GM21390 (cell line): ENCODE measurements at regions not wholly inside any gene's neighbourhood (a gene's known extent, or its start where the extent isn't known, plus 50 kb on each side); places are given as distances from the start of the nearest gene placed in this dataset.
"Not testable (repeated sequence)": the region's sequence is repeated elsewhere in the genome, so short reads cannot be mapped to it uniquely, and the experiment has no call there.

Source experiments
- ATAC-seq: cut with Tn5 transposase; IDR thresholded peaks from one replicate; pipeline ENCODE4 v1.9.1; 2021; ENCODE audit not compliant: unreplicated experiment

DNA sequence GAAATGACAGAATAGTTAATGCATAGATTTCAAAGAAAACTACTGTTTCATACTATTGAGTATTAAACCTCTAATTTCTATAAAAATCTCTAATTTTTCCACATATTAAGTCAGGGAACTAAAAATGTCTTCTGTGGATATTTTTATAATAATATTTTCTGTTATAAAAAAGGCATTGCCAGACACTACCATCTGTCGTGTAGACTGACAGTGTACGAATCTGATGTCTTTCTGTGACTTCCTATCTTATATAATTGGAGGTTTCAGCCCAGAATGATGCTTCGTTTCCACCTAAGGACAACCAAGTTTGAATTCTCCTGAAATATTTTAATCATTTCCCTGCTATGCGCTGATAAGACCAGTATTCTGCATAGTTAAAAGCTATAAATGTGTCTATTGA is 456.6 kb upstream of the ARRDC3 start:
- ATAC-seq, result no peak

DNA sequence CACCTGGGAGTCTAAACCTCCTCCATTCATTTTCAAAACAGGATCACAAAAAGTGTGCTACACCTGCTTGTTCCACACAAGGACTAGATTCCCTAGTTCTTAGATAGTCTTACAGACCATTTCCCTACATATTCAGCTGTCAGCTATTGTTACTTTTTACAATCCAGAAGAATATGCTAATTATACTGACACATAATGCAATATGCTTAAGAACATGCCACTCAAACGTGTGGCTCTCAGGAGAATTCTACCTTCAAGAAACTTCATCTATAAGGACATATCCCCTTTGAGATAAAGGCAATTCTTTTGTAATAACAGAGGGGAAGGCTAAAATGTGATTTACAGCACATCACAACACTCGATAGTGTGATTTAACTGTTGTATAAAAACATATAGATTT is 456.1 kb upstream of the ARRDC3 start:
- no peak for ATAC-seq

DNA sequence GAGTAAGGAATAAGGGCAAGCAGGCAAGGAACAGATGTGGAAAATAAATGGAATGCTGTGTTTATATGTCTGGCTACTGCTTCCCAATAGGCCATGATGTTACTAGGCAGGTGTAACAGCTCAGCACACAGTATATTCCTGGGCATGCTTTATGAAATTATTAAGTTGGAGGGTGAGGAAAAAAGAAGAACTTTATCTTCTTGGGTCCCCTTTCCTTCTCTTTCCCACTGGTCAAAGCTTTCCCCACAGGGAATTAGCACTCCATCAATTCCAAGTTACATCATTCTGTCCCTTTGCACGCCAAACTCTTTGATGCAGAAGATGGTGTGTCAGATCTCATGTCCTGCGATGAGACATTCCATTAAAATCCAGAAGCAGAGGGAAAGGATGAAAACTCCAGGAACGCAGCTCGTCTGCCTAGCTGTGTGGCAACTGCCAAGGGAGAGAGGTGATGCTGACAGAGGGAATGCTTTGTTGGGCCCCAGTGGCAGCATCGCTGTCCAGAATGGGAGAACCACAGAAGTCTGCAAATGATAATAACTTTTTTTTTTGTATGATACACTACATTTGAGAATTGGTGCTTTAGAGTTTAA is 447.3 kb upstream of the ARRDC3 start:
- no peak for ATAC-seq

DNA sequence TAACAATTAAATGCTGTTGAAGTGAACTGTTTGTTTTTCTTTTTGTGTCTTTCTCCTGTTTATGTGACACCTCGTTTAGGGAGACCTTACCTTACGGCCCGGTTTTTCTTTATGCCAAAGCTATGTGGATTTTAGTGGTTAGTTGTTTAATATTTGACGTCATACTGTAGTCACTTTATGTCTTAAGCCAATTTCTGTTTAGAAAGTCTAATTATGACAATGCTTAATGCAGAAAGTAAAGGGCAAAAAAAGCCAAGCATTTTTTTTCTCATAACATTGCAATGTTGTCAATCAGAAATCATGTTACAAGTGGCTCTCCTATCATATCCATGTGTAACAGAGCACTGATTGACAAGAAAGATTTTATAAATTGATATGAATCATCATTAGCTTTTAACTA is 442.5 kb upstream of the ARRDC3 start:
- ATAC-seq, result no peak

DNA sequence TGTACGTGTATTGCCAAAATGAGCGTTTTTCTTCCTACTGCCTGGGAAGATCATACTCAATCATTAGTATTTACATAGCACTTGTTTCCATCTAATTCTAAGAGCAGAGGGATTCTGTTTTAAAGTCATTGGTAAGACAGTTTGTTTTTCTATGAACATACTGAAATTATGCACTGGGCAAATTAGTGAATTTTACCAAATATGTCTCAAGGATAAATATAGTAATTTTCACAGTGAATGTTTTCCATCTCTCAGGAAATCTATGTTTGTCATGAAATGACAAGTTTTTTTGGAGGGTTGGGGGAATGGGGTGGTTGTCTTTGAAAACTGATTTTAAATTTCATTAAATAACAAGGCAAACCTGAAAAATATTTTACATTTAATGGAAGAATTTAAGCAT is 441.3 kb upstream of the ARRDC3 start:
- no peak for ATAC-seq

DNA sequence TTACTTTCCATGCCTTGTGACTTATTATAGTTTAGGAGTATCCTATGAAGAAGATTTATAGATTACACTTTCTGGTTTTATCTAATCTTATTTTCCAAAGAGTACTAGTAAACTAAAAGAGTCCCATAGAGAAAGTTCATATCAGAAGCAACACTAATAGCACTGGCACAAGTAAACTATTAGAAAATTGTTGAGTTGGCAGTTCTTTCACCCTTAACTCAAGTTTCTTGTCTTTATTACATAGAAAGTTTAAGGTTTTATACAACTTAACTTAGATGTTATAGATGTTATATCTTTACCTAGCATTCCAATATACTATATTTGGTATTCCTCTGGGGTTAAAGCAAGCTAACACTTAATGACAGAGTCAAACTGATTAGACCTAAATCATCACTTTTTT is 437.8 kb upstream of the ARRDC3 start:
- no peak for ATAC-seq

DNA sequence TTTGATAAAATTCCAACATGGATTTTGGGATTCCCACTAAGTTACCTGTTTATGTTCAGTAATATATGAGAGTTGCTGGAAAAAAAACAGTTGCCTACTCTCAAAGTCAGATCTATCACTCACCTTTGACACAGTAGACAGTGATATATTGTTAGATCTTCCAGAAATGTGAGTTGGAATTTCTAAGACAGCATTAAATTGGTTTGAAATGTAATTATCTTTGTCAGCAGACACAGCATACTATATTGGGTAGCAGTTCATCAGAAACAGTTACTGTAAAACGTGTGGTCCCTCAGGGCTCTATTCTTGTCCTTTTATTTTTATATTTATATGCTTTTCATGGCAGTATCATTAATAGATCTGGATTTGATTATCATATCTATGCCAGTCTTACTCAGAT is 433.6 kb upstream of the ARRDC3 start:
- no peak for ATAC-seq

DNA sequence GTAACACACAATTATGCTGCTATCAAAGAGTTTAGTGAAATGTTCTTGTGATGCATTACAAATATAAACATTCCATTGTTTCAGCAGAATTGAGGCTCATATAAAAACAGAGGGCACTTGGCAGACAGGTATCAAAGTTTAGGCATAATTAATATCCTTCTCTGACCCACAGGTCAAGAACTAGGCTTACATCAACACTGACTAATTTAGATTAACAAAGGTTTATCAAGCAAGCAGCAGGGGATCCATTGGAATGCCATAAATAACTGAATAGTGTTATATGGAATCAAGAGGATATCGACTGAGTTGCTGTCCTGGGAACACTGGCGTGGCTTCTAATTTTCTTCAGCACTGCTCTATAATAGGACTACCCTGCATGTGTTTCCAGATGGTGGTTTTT is 414.5 kb upstream of the ARRDC3 start:
- ATAC-seq, result no peak

DNA sequence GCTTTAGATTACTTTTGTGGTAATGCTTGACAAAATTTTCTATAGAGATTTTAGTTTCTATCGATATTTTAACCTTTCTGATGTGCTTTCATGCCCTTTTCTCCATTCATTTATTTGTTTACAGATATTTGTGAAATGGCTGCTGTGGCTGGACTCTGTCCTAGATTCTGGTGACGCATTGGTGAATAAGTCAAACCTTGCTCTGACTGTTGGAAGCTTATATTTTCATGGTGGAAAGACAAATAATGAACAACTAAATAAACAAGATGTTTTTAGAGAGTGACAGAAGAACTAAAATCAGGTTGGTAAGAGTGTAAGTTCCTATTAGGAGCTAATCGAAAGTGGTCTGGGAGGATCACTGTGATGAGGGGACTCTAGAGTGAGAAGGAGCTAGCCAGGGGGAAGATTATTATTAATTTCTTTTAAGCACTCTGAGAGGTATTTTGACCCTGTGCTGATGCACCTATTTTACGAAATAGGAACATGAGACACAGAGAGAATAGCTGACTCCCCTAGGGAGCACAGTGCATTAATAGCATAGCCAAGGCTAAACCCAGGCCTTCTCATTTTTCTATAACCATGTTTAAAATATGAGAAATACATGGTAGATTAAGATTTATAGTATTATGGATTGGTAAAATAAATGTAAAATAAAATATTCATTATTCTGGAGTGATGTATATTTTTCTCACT is 411.9 kb upstream of the ARRDC3 start:
- no peak for ATAC-seq

DNA sequence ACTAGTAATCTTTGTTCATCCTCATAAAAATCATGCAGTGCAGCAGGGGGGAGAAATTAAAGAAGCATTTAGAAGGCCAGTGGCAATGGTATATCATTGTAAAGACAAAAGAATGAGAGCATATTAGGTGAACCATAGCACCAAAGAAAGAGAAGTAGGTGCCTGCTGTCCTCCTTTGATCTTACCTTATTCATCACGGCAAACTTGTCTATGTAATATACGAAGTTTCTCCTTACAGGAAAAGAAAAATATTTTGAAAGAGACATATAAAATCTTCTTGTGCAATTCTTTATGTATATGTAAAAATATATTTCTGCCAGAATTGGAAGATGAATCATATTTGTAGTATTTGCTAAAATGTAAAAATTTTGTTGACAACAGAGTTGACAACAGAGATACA is 411.3 kb upstream of the ARRDC3 start:
- ATAC-seq, result no peak

DNA sequence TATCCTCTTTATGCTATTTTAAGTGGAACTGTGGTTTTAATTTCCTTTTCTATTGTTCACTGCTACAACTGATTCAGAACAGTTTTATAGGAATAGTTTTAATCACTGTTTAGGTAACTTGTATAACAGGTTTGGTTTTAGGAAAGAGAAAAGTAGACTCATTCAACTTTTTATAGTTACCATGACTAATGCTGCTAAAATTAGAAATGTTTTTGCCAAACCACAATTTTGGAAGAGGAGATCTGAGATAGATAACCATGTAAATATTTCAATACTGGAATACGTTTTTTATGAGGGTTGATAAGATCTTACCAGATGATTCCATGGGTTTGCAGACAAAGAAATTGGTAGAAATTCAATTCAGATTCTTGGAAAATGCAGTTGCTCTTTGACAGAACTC is 404.6 kb upstream of the ARRDC3 start:
- ATAC-seq, result no peak

DNA sequence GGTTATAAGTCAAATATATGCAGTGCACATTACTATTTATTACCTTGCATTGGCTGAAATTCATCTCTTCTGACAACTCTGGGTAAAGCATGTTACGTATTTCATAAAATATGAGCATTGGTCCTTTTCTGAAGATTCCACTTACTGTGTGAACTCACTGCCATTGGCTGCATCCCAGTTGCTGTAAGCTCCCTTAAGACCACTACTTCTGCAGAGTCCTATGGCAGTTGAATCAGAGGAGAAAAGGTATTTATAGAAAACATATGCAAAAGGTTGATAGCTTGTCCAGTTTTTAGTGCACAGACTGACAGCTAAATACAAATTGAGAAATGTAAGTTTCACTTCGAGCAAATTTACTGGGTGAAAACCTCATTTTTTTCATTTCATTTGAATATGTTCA is 394.6 kb upstream of the ARRDC3 start:
- ATAC-seq, result no peak

DNA sequence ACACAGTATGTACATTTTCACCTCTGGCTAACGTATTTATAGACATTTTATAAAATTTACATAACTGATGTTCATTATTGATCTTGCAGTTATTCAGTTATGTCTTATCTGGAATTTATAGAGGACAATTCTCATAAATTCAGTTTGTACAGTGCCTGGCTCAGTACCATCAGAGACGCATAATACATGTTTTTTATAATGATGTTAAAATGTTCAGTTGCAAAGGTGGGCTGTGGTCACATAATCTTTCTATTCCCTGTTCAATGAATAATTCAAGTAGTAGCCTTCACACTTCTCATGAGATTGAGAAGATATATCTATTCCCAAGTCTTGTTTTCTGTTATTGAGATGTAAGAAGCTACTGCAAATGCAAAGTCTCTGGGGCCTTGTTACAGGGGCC is 393.1 kb upstream of the ARRDC3 start:
- no peak for ATAC-seq

DNA sequence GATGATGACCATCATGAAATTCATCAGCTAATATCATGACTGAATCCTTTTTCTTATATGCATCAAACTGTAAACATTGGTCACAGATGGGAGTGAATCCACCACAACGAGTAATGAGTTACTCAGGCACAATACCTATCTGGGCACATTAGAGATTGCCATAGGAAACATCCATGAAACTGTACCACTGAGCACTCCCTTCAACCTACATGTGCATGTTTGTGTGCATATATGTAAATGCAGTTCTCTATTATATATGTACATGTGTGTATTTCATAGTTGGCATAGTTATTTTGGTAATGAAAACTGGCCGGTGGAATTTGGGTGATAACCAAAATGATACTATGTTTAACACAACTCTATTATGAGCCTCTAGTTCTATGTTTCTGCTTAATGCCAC is 387.3 kb upstream of the ARRDC3 start:
- ATAC-seq, result no peak

DNA sequence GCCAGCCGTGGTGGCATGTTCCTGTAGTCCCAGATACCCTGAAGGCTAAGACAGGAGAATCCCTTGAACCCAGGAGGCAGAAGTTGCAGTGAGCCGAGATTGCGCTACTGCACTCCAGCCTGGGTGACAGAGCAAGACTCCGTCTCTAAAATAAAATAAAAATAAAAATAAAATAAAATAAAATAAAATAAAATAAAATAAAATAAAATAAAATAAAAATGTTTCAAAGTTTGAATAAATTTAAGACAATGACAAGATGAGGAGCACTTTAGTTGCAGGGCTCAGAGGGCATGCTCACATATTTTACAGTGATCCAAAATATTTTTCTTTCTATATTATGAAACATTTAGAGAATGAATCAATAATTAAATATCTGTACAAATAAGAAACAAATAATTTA is 374.3 kb upstream of the ARRDC3 start:
- ATAC-seq, result not testable (repeated sequence)

DNA sequence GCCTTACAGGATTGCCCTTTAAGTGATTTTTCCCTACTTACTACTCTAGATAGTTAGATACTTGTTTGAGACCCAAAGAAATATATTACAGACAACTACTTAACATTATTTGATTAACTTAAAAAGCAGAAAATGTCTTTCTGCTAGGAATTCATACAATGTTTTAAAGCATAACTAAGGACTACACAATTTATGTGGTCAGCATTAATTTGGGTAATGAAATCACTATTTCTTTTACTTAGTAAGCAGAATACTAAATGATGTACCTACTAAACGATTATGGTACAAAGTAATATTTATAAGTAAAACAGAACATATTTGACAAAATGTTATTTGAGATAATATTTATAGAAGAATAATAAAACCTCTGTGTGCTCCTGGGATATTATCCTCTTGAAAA is 371.9 kb upstream of the ARRDC3 start:
- no peak for ATAC-seq

DNA sequence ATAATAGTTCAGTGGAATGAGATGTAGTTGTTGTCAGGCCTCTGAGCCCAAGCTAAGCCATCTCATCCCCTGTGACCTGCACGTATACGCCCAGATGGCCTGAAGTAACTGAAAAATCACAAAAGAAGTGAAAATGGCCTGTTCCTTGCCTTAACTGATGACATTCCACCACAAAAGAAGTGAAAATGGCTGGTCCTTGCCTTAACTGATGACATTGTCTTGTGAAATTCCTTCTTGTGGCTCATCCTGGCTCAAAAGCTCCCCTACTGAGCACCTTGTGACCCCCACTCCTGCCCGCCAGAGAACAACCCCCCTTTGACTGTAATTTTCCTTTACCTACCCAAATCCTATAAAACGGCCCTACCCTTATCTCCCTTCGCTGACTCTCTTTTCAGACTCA is 361.4 kb upstream of the ARRDC3 start:
- not testable (repeated sequence) for ATAC-seq

DNA sequence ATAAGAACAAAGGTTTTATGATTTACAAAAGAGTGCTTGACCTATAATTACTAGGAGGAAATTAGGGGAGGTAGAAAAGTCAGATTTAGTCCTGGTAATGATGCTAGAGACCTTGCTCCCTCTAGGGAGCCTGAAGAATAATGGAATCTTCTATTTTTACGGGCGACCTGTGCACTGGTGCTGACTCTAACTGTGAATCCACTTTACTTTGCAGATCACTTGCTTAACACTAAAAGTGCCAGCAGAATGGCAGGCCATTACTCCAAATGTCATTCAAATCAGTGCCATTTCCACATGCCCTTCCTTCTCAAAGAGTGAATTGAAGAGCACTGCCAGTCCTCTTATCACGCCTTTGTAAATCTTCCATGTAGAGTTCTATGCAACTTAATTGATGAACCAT is 359.4 kb upstream of the ARRDC3 start:
- no peak for ATAC-seq

DNA sequence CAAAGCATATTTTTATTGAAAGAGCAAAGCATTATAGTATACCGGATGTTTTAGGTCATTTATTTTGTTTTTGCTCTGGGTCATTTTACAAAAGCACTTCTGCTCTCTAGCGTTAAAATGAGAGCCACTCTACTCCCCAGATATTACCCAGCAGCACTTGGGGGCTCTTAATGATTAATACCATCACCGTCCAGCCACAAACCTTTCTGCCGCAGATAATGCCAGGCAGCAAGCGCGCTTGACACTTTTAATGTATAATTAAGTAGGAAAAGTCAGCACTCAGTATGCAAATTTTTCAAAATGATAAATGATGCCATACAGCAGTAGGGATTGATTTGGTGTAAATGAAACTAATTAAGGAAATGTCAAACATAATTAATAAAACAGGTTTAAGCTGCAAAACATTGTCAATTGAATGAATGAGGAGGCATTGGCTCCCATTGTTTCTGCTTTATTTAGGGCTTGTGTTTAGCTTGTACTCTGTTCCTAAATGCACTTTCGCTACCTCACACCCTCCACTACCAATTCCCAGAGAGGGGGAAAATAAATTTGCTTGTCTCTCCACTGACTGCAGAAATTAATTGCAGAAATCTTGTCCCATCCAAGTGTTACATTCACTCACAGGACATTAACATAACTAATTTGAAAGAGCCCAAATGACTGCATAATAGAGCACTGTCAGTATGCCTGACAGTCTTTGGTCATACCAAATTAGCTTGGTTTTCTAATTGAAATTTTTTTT is 358.8 kb upstream of the ARRDC3 start:
- no peak for ATAC-seq

DNA sequence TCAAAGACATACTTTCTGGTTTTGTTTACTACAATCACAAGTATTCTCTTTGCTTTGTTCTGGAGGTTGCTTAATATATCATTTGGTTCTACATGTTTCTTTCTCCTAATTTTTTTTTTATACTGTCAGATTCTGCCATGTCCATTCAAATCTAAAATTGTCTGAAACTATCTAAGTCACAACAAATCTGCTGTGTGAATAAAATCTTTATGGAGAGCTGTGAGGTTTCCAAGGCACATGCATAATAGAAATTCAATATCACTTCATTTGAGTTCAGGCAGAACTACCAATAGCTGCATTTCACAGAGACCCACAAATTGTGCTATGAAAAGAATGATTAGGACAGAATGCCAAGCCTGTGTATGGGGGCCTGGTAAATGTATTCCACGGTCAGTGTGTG is 346.9 kb upstream of the ARRDC3 start:
- ATAC-seq, result no peak

DNA sequence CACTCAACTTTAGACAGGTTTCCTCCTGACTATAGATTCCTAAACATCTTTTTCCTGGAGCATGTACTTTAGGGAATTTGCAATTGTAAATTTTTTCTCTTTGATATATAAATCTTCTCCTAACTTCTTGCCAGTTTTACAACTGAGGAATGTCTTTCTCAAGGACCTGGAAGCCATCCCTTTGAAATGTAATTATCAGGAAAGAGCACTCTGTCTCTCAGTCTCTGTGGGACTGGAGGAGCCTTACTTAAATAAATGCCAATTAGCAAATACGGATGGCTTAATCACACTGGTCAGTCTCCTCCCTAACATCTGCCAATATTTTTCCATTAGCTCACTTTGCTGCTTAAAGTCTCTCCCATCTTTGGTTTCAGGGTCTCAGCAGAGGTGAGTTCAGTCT is 344.3 kb upstream of the ARRDC3 start:
- no peak for ATAC-seq

DNA sequence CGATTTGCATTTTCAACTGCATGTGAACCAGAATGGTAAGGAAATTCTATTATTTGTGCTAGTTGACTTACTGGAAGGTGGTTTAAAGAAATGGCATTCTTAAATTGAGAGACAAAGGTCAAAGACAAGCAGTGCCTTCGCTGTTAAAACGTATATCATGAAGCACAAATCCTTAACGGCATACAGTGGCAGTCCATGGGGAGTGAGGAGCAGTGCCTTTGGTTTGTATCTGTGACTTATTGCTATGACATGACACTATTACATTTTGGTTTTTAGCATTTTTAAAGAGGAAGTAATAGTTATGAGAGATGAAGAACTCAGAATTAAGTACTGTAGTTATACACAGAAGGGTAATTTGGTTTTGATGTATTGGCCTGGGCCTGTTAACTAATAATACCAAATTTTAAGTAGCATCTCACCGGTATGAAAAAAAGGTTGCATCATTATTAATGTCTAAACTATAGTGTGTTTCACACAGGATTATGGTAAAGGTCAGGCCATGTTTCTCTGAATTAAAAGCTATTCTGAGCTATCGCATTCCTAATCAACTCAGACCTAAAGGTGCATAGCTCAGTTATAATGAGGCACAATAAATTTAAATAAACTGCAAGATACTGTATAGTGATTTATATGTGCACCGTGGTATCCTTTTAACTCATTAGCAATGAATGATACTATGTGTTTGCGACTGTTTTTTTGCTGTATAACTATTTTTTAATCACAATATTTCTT is 339.8 kb upstream of the ARRDC3 start:
- no peak for ATAC-seq
